GM21528 (cell line): ENCODE measurements at regions not wholly inside any gene's neighbourhood (a gene's known extent, or its start where the extent isn't known, plus 50 kb on each side); places are given as distances from the start of the nearest gene placed in this dataset.

Experiments
- ATAC-seq: cut with Tn5 transposase; IDR thresholded peaks from one replicate; pipeline ENCODE4 v1.9.1; 2021; ENCODE audit warnings: mild to moderate bottlenecking, moderate library complexity; ENCODE audit not compliant: unreplicated experiment, low FRiP score

DNA sequence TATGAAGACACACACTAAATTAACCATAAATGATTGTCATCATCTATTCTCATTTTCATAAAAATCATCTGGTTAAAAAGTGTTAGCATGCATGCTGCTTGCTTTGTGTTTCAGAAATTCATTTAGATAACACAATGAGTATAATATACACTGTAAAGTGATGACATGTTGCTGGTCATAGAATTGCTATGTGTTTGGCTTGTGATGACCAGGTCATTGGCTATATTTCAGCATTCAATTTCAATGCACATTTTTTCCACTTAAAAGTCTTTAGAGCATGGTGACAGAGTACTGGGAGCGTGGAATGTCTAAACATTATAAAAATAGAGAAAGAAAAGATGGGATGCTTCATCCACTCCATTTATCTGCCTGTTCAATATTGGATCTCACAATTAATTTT is 1291.1 kb upstream of the MAP3K7 start:
- no peak for ATAC-seq

DNA sequence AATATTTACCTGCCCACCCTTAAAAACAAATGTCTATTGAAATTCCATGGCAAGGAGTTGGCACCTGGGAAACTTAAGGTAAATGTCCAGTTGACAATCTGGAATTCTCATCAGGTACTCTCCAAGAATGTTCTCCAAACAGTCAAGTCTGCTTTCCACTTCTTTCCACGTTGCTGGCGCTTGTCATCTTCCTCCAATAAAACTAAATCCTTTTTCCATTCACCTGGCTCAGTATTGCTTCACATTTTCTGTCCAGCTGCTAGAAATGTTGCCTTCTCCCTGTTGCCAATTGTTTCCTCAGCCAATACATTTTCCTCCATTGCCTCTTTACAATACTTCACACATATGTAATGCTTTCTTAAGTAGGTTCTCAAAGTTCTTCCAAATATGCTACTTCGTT is 1288.1 kb upstream of the MAP3K7 start:
- no peak for ATAC-seq

DNA sequence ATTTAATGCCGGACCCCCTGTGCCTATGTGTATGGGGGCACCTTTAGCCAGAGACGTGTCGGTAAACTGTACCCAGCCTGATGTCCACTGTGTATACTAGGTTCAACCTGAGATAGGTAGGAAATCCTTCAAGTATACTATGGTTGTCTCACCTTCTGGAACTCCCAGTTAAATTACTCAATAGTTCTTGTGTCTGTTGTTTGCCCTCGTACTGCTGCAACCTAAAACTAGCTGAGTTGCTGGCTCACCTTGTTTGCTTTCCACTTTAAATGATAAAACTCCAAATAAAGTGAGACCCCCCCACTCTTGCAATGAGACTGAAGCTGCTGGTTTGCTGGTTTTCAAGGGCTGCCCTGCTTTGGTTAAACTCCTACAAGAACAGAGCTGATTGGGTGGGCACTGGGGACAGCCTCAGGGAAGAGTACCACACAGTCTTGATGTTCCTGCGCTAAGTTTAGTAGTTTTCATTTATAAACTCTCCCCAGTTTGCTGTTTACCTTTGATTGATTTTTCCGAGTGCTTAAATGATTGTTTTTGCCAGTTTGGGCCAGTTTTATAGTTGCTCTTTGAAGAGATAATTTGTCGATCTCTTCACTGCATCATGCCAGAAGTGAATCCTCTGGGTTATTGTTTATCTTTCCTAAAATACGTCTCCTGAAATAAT is 1281.8 kb upstream of the MAP3K7 start:
- ATAC-seq, result no peak

DNA sequence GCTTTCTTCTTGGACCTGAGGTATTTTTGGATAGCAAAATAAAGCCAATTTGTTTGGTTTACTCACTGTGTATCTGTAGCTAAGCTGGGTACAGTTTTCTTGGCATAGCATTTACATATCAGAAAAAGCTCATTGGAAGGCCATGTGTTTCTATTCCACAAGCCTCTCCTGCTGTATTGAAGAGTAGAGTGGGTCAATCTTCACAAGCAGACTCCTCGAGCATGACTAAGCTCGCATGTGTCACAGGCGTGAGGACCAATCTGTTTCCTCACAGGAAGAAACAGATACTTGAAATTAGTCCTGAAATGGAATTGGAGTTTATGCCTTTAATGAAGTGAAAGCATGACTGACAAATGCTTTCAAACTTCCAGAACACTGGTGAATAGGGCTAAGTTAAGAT is 1279.0 kb upstream of the MAP3K7 start:
- no peak for ATAC-seq

DNA sequence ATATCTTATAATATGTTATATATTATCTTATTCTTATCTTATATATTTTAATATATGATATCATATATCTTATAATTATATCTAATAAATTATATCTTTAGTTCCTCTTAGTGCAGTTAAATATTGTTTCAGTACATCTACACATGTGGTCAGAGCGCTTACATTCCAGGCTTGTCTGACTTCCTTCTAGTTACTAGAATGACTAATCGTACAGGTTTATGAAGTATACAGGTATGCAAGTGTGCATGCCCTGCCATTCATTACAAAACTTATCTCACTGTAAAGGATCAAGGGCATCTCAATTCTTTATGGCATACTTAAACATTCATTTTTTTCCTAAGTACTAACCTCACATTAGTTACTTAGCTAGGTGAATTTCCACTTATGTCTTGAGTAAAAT is 1278.0 kb upstream of the MAP3K7 start:
- ATAC-seq, result no peak

DNA sequence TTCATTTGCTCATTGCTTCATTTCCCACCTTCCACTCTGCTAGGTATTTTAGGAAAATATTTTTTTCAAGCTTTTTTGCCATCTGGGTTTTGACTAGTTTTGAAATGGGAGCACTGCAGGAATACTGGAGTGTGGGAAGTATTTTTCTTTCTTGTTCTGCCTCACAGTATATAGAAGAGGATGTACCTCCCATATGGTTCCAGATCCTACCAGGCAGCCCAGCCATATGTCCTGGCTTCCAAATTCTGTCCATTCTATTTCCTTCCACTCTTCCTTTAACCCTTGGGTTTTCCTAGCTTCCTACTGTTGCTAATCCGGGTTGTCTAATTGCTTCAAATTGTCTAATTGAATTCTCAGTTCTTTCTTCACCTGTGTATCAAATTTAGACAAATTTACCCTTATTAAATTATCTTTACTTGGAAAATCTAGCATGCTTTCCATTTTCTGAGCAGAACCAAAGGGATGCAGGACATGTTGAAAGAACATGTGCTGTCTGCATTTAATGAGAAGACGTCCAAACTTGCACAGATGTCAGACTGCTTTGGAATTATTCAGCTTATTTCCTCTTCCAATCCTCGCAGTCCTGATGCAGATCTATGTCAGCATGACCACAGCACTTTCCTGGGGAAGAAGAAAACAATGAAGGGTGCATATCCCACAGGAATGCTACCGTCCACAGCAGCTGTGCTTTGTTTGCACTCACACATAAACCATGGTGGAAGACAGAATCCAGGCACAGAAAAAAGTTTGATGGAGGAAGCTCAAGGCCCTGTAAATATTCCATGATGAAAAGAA is 1273.9 kb upstream of the MAP3K7 start:
- no peak for ATAC-seq

DNA sequence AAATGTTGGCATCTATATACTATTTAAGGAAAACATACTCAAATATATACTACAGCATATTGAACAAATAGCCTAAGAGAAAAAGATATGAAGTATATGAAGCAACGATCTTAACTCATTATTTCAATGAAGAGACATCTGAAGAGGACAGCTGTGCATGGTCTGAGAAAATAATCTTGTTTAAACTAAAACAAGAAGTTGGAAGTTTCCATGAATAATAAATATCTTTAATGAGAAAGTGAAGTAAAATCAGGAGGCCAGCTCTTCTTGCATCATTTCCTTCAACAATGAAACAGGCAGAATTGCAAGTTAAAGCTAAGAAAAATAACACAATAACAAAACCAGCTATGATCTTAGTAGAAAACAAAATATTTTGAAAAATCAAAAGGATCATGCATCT is 1265.4 kb upstream of the MAP3K7 start:
- no peak for ATAC-seq

DNA sequence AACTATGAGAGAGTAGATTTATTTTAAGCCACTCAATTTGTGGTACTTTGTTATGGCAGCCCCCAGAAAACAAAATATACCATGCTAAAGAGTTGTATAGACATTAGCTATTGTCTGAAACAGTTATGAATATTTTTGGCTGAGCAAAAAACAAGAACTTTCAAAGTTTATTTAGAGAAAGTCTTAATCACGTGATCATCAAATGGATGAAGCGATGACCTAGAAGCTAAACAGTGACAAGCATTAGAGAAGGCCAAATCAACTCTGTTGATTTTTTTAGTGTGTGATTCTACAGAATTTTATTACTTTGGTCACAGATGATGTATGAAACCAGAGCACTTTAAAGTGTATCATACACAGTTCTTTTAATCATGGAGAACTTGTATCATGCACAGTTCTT is 1247.9 kb upstream of the MAP3K7 start:
- ATAC-seq, result no peak

DNA sequence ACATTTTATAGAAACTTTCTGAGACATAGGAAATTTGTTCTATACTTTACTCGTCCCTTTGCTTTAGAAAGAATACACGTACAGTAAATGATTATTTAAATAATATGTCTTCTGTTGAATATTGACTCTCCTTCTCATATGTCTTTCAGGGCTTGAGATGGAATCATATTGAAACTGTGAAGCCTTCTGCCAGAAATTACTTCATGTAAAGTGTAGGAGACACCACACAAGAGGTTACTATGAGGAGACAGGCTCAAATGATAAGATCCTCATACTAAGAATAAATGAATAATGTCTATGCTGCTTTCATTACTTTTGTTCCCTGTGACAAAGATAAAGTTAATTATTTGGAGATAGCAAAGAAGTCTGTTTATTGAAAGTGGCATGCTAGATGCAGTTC is 1240.3 kb upstream of the MAP3K7 start:
- ATAC-seq, result no peak

DNA sequence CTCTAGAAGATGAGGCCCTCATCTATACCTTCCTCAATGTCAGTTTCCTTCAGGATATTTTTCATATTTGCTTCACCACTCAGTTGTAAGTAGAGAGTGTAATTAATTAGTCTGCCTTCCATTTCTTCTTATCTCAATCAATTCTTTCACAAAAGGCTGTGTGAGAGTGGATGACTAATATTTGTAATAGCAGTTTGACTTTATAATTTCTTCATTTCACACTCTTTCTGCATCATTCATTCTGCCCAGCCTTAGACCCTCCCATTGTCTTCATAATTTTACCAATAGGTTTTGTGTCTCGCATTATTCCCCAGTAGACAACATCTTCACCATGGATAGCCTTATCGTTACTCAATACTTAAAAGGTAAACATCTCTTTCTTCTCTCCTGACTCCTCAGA is 1239.3 kb upstream of the MAP3K7 start:
- ATAC-seq, result no peak

DNA sequence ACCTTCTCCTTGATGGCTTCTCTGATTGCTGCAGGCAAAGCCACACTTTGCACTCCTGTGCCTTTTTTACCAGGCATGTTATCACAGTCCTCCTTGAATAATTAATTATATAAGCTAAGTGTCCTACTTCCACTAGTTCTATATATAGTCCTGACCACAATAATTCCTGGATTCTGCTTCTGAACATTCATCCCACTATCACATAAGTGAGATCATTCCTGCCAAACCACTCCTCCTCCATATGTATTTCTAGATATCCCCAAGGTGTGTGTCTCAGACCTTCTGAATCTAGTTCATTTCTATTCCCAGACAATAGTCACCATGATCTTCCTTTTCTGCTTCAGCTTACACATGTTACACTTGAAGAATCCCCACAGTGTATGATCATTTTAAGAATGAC is 1237.5 kb upstream of the MAP3K7 start:
- no peak for ATAC-seq

DNA sequence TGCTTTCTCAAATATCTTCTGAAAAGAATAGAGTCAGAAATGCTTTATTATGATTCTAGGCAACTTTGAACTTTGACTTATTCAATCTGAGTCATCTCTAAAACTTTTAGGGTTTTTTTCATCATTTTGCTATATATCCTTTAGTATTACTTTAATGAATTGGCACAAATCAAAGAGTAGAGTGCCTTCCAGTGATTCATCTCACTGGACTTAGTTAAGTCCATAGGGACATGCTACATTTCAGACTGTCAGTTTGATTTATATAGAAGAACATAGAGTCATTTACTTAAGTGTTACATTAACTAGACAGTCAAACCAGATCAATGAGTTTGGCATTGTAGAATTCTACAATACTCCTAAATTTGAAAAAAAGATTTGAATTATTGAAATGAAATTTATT is 1235.7 kb upstream of the MAP3K7 start:
- no peak for ATAC-seq

DNA sequence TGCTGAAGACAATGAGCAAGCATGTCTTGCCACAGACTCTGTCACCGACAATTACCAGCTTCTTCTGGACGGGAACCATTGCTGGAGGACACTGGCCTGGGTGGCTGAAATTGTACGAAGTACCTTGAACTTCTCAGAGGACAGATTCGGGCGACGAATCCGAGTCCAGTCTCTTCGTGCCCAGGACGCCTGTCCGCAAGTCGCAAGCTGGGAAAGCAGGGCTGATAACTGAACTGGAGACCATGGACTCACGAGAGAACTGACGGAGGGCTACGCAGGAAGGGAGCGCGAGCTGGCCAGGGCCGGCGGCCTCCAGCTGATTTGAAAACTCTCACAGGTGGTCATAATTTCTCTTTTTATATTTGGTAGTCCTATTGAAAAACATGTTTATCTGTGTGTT is 1229.5 kb upstream of the MAP3K7 start:
- no peak for ATAC-seq

DNA sequence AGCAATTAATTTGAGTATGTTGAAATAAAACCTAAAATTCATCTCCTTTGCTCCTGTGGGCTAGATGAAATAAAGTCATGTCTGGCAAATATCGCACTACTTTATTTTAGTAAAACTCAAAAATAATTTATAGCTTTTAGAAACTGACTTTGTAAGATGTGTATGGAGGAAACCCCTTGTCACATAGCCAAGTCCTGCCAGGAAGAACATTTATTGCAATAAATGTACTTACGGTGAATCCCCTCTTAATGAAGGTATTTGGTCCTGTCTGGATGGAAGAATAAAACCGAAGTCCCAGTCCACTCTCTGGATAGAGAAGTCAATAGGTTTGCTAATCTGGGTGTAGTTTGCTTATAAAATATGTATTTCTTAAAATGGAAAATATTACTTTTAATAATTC is 1226.8 kb upstream of the MAP3K7 start:
- ATAC-seq, result no peak

DNA sequence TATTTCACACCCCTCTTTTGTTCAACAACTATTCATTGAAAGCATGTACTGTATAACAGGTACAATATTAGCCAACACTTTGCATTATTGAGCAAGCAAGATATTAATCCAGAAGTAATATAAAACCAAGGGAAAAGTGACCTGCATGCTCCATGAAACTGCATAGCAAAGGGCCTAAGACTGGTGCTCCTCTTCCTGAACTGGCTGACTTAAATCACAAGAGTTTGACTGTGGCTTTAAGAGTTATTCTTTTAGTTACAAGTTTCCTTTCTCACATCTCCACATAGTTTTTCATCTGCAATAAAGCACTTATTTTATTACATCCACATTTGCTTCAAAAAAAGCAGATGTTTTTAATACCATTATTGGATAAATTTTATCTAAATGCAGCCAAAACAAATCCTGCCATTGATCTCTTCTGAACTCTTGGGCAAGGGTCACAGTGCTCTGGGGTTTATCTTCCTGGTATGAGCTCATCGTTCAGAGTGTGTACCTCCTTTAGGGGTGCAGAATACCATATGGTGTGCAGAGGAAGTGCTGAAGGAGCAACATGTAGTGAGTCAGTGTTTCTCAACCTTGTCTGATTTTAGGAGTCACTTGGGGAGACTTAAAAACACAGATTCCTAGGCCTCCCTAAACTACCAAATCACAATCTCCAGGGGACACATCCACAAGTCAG is 1225.9 kb upstream of the MAP3K7 start:
- no peak for ATAC-seq

DNA sequence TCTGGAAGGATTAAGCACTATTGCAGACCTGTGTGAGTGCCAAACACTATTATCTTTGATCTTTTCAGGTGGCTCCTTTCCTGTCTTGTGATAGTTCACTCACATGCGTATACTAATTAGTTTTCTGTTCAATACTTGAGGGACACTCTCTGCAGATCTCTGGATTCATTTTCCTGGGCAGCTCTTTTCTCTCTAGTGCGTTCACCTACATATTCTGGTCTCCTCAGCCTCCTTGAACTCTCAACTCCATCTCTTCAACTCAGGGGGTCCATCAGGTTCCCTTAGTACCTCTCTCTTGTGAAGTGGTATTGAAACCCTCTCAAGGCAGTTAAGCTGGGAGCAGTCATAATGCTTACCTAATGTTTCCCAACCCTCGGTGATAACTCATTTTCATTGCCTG is 1218.1 kb upstream of the MAP3K7 start:
- no peak for ATAC-seq

DNA sequence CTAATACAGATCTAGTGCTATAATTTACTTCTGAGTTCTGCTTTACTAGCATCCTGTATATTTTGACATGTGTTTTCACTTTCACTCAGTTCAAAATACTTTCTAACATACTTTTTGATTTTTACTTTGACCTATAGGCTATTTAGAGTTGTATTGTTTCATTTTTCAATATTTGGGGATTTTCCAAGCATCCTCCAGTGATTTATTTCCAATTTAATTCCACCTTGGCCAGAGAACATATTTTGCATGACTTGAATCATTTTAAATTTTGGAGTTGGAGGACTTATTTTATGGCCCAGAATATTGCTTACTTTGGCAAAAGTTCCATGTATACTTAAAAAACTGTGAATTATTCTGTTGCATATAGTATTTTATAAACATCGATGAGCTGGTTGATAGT is 1215.6 kb upstream of the MAP3K7 start:
- ATAC-seq, result no peak

DNA sequence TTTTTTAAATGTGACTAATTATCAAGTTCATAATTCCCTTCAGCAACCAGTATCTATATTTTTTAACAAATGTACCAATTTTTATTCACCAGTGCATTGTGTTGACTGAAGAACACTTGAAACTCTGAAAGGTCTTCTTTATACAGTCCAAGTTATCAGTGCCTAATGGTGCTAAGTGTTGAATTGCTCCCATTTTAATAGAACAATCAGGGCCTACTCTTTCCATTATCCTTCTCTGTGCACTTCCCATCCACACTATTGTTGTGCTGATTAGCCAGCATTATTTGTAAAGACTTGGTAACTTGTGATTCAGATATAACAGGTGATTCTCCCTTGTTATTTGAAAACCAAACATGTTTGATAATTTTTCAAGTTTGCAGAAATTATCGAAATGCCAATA is 1209.7 kb upstream of the MAP3K7 start:
- ATAC-seq, result no peak

DNA sequence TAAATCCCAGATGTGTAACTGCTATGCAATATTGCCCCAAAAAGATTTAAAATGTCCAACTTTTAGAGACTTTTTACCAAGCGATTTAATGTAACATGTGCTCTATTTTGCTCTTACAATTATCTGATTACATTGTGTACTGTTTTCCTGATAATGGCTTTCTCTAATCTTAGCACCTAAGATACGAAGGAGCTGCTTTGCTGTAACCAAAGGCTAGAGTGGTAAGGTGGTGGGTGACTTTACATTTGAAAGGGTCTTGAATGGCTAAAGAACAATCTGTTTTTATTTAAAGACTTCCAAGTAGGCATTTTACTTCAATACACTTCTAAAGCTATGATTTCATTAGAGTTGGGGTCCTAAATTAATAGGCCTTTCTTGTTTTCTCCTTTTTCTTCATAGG is 1201.6 kb upstream of the MAP3K7 start:
- no peak for ATAC-seq

DNA sequence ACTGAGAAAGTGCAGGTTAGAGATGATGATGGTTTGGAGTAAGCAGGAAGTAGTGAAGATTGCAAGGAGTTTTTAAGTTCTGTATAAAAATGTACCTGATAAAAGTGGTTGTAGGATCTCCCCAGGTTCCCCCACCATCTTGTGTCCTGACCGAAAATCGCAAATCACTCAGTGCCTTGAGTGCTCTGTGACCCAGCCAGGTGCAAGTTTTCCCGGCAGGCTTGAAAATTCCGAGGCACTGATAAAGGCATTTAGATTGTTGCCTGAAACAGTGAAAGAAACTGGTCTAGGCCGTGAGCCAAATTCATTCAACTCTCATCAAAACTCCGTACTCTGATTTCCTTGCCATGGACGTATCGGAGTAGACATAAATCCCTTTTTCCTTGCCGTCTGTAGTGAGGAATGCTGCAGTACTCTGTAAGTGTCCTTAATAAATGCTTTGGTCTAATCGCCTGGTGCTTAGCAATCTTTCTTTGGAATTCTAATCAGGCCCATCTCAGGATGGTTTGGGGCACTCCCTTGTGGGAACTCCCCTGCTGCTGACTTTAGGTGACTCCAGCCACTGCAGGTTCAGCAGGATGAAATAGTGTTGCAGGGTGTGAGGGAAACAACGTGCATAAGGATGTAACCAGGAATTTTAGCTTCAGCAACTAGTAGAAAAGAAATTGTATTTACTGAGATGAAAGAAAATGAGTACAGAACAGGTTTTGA is 1199.8 kb upstream of the MAP3K7 start:
- no peak for ATAC-seq

DNA sequence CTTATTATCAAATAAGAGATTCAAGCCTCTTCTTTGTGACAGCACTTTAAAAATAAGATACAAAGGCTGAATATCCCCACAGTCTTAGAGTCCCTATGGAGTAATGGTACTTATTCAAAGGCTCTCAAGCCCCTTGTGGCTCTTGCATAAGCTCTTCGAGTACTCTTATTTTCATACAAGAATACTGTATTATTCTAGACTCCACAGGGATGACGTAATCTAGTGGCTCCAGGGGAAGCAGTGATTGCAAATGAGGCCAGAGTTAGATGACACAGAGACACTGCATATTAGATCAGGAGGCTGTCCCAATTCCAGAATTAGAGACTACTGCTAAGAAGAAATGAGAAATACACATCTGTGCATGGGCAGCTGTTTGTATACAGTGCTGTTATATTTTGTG is 1195.9 kb upstream of the MAP3K7 start:
- ATAC-seq, result no peak
